ENCODE measurements at regions not wholly inside any gene's neighbourhood (a gene's known extent, or its start where the extent isn't known, plus 50 kb on each side); places are given as distances from the start of the nearest gene placed in this dataset.

GRCh38 chr12:75953312-75953906, 78.2 kb downstream of the PHLDA1 start:
- ChIA-PET CTCF (interaction anchor here (0.5 to 0.6 kb wide), 2 partner anchors 309 to 315 kb away, joined by 3 to 4 read pairs; no protein-coding TSS in a partner anchor), POLR2A (ENCODE audit: unreplicated experiment) (no interaction called here)
- H2AK5ac ChIP-seq (ENCODE audit: low read depth, low read length): peak overlapping the region; percentile 62
- H3K23ac ChIP-seq (ENCODE audit: low read depth, low read length): peak overlapping the region; percentile 94
- H3K9me3 ChIP-seq (ENCODE audit: control insufficient read depth, insufficient read depth, low read length): no peaks in the 10 kb centered on the region
- peak overlapping the region; percentile 98 for H2BK120ac ChIP-seq (ENCODE audit: low read depth, low read length)
- no TSS peak for BruUV-seq (replicated peaks)
- H2BK15ac ChIP-seq (ENCODE audit: low read depth, low read length): peak overlapping the region; percentile 95
- peak overlapping the region; percentile 39 for H3K4me2 ChIP-seq (ENCODE audit: low read depth, low read length)
- peak overlapping the region; percentile 98 for H2BK5ac ChIP-seq (ENCODE audit: low read depth, low read length, poor library complexity, severe bottlenecking)
- H3K18ac ChIP-seq (ENCODE audit: low read depth, low read length): peak overlapping the region; percentile 96
- peak overlapping the region; percentile 29 for H3K9ac ChIP-seq (ENCODE audit: low read depth, low read length)
- H3K4ac ChIP-seq (ENCODE audit: low read depth, low read length): peak overlapping the region; percentile 99
- in situ Hi-C loops (cut with MboI; ENCODE audit: low sequenced_read_pairs) (loop anchor here (5.0 kb wide), 1 partner anchor 69 kb away; no protein-coding TSS in a partner anchor), intact Hi-C loops (cut with micrococcal nuclease) (loop anchor here (2.0 to 5.0 kb wide), 2 partner anchors 67 to 136 kb away; no protein-coding TSS in a partner anchor), dilution Hi-C loops (cut with HindIII; ENCODE audit: low sequenced_read_pairs, unreplicated experiment) (no loop called here)
- TF ChIP-seq MXI1 (IDR thresholded peaks at IDR 0.05; ENCODE audit: borderline replicate concordance, low read depth, low read length) (no peak), SMC3 (IDR thresholded peaks at IDR 0.05; ENCODE audit: low read depth, low read length) (no peak), POLR2A (IDR thresholded peaks at IDR 0.05; ENCODE audit: low read depth, low read length) (peak; percentile 46; the same call in 1 of the 2 replicates)
- peak; percentile 63 for DNase-seq
- H3K56ac ChIP-seq (ENCODE audit: extremely low read depth, insufficient read depth, low read length): peak overlapping the region; percentile 96
- peak overlapping the region; percentile 90 for H4K5ac ChIP-seq (ENCODE audit: low read depth, low read length)
- no peaks in the 10 kb centered on the region for H3K27me3 ChIP-seq (ENCODE audit: control insufficient read depth, insufficient read depth, low read length)
- H2AFZ ChIP-seq (replicated peaks; ENCODE audit: low read length, poor library complexity): peak overlapping the region; percentile 71
- peak overlapping the region; percentile 89 to 91 for H4K8ac ChIP-seq (ENCODE audit: low read depth in 2 of 2, low read length in 2 of 2)
- H3K9me1 ChIP-seq (ENCODE audit: insufficient read depth, low read length): peaks cover 10% of the 10 kb centered on the region; the same call in 1 of the 2 replicates
- peak overlapping the region; percentile 99 for H2BK20ac ChIP-seq (ENCODE audit: low read depth, low read length)
- peak overlapping the region; percentile 79 for H2AK9ac ChIP-seq (replicated peaks; ENCODE audit: low read depth, low read length, poor library complexity)
- peak overlapping the region; percentile 96 for H4K91ac ChIP-seq (ENCODE audit: insufficient read depth, low read depth, low read length)
- H3K36me3 ChIP-seq (ENCODE audit: control insufficient read depth, insufficient read depth, low read length): no peaks in the 10 kb centered on the region
- no peaks in the 10 kb centered on the region for H4K20me1 ChIP-seq (ENCODE audit: insufficient read depth, low read length)
- peak overlapping the region; percentile 85 for H3K14ac ChIP-seq (replicated peaks; ENCODE audit: low read depth, low read length)
- peaks cover 16% of the 10 kb centered on the region for H3K4me1 ChIP-seq (ENCODE audit: control insufficient read depth, insufficient read depth, low read length)
- peak overlapping the region; percentile 91 for H3K27ac ChIP-seq (ENCODE audit: insufficient read depth, low read length)
- peak; percentile 55 for ATAC-seq (ENCODE audit: low read depth)
- no peak overlapping the region for H3K4me3 ChIP-seq (ENCODE audit: insufficient read depth, low read depth, low read length)
- no CpG with 5 or more reads among the region's 5 CpGs for WGBS, 2 experiments (ENCODE audit: extremely low coverage in 2 of 2, insufficient read length in 1 of 2)
- H3K79me1 ChIP-seq (ENCODE audit: low read depth in 1 of 2, low read length in 2 of 2): 0 out of 4 replicates have a peak, but pooled peaks cover 0 to 8% of the 10 kb centered on the region in 2 experiments
